ENCODE measurements at regions not wholly inside any gene's neighbourhood (a gene's known extent, or its start where the extent isn't known, plus 50 kb on each side); places are given as distances from the start of the nearest gene placed in this dataset.

GRCh38 chr6:83792846-83793245, 60.3 kb upstream of the RIPPLY2 start:
- Mint-ChIP-seq H3K9me3 (peaks cover 0 to 9% (median 5%) of the 10 kb centered on the region in 3 donors), H3K27ac (no peak overlapping the region), H3K4me3 (no peak overlapping the region), H3K27me3 (peaks cover 0 to 4% of the 10 kb centered on the region in 2 donors), H3K36me3 (no peaks in the 10 kb centered on the region), H3K4me1 (no peaks in the 10 kb centered on the region)
- H3K4me1 ChIP-seq (ENCODE audit: control insufficient read depth in 1 of 2, extremely low read depth in 1 of 2, insufficient read depth in 2 of 2, low read length in 2 of 2) = no peaks in the 10 kb centered on the region
- POLR2A ChIA-PET = no interaction called here
- no peak for DNase-seq
- CTCF ChIA-PET = no interaction called here
- no peaks in the 10 kb centered on the region for H3K27me3 ChIP-seq (replicated peaks in 1 of 2; ENCODE audit: control insufficient read depth in 2 of 2, extremely low read depth in 1 of 2, insufficient read depth in 2 of 2, low read length in 1 of 2)
- H3K9me3 ChIP-seq = no peaks in the 10 kb centered on the region
- H3K4me3 ChIP-seq (ENCODE audit: control insufficient read depth in 1 of 2, extremely low read depth in 1 of 2, low read length in 1 of 2) = no peak overlapping the region
- no CpG with 5 or more reads among the region's 2 CpGs for WGBS (ENCODE audit: insufficient coverage)
- ATAC-seq (replicated peaks in 1 of 4) = no peak
- H3K36me3 ChIP-seq (ENCODE audit: control insufficient read depth in 2 of 2, extremely low read depth in 1 of 2, insufficient read depth in 1 of 2, low read length in 1 of 2) = no peaks in the 10 kb centered on the region
- no peak overlapping the region for H3K27ac ChIP-seq (ENCODE audit: low read length)

DNA sequence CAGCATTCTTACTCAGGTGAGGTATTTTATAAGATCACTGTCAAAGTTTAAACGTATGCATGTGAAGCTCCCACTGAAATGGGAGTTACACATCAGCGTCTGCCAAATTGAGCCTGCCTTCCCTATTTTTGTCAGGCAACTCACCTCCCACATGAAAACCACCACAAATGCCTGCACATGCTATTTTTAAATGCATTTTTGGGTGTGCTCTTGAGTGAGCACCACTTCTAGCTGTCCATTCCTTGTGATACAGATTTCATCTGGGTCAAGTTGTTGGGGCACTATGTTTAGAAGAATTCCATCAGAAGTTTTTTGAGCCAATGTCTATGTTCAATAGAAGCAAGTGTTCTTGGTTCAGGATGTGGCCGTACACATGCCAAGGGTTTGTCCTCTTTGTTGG, 71.7 kb upstream of the RIPPLY2 start:
- 75% methylated on average over 2 of the region's 3 CpGs for WGBS (ENCODE audit: insufficient coverage)
- no peak overlapping the region for H3K4me3 ChIP-seq (ENCODE audit: control insufficient read depth in 1 of 2, extremely low read depth in 1 of 2, low read length in 1 of 2)
- Mint-ChIP-seq H3K36me3 (no peaks in the 10 kb centered on the region), H3K4me3 (no peak overlapping the region), H3K9me3 (peaks cover 0 to 6% (median 3%) of the 10 kb centered on the region in 3 donors), H3K4me1 (no peaks in the 10 kb centered on the region), H3K27ac (no peak overlapping the region), H3K27me3 (peaks cover 0 to 4% of the 10 kb centered on the region in 2 donors)
- ChIA-PET CTCF (no interaction called here), POLR2A (no interaction called here)
- H3K36me3 ChIP-seq (ENCODE audit: control insufficient read depth in 2 of 2, extremely low read depth in 1 of 2, insufficient read depth in 1 of 2, low read length in 1 of 2) = no peaks in the 10 kb centered on the region
- DNase-seq = no peak
- no peaks in the 10 kb centered on the region for H3K9me3 ChIP-seq
- no peaks in the 10 kb centered on the region for H3K4me1 ChIP-seq (ENCODE audit: control insufficient read depth in 1 of 2, extremely low read depth in 1 of 2, insufficient read depth in 2 of 2, low read length in 2 of 2)
- no peak overlapping the region for H3K27ac ChIP-seq (ENCODE audit: low read length)
- ATAC-seq (replicated peaks in 1 of 4) = no peak
- H3K27me3 ChIP-seq (replicated peaks in 1 of 2; ENCODE audit: control insufficient read depth in 2 of 2, extremely low read depth in 1 of 2, insufficient read depth in 2 of 2, low read length in 1 of 2) = no peaks in the 10 kb centered on the region

DNA sequence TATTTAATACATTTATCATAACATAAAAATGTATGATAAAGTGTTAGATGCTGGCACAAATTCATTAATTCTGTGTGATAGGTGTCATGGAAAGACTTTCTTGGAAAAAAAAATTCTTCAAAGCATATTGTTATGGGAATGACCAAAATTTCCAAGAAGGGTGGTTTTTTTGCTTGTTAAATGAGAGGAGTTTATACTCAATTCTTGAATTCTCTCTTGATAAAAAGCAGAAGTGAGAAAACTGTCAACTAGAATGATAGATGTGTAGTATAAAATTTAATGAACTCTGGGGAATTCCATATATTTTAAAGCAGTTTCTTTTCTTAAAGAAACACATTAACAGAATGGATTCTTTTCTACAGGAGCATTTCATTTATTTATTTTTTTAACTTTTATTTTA, 62.0 kb upstream of the SNAP91 start:
- no peak overlapping the region for H3K27ac ChIP-seq (ENCODE audit: low read length)
- Mint-ChIP-seq H3K9me3 (peaks cover 13 to 21% (median 18%) of the 10 kb centered on the region in 3 donors), H3K27me3 (no peaks in the 10 kb centered on the region), H3K27ac (no peak overlapping the region), H3K36me3 (no peaks in the 10 kb centered on the region), H3K4me1 (no peaks in the 10 kb centered on the region), H3K4me3 (no peak overlapping the region)
- no peaks in the 10 kb centered on the region for H3K36me3 ChIP-seq (ENCODE audit: control insufficient read depth in 2 of 2, extremely low read depth in 1 of 2, insufficient read depth in 1 of 2, low read length in 1 of 2)
- ATAC-seq (replicated peaks in 1 of 4) = no peak
- peaks cover 6% of the 10 kb centered on the region for H3K9me3 ChIP-seq
- POLR2A ChIA-PET = no interaction called here
- no peaks in the 10 kb centered on the region for H3K27me3 ChIP-seq (replicated peaks in 1 of 2; ENCODE audit: control insufficient read depth in 2 of 2, extremely low read depth in 1 of 2, insufficient read depth in 2 of 2, low read length in 1 of 2)
- no peak for DNase-seq
- CTCF ChIA-PET = no interaction called here
- no peak overlapping the region for H3K4me3 ChIP-seq (ENCODE audit: control insufficient read depth in 1 of 2, extremely low read depth in 1 of 2, low read length in 1 of 2)
- no peaks in the 10 kb centered on the region for H3K4me1 ChIP-seq (ENCODE audit: control insufficient read depth in 1 of 2, extremely low read depth in 1 of 2, insufficient read depth in 2 of 2, low read length in 2 of 2)

DNA sequence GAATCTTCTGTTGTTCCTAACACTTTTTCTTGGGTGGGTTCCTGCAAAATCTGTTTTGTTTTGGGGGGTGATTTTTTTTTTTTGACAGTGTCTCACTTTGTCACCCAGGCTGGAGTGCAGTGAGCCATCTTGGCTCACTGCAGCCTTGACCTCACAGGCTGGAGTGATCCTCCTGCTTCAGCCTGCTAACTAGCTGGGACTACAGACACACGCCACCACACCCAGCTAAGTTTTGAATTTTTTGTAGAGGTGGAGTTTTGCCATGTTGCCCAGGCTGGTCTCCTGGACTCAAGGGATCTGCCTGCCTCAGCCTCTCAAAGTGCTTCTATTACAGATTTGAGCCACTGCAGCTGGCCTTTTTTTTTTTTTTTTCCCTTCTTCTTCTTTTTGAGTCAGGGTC, 60.5 kb upstream of the SNAP91 start:
- CTCF ChIA-PET = no interaction called here
- Histone ChIP-seq H3K36me3 (ENCODE audit: control insufficient read depth in 2 of 2, extremely low read depth in 1 of 2, insufficient read depth in 1 of 2, low read length in 1 of 2) (no peaks in the 10 kb centered on the region), H3K9me3 (peaks cover 4% of the 10 kb centered on the region), H3K27me3 (replicated peaks in 1 of 2; ENCODE audit: control insufficient read depth in 2 of 2, extremely low read depth in 1 of 2, insufficient read depth in 2 of 2, low read length in 1 of 2) (no peaks in the 10 kb centered on the region), H3K4me1 (ENCODE audit: control insufficient read depth in 1 of 2, extremely low read depth in 1 of 2, insufficient read depth in 2 of 2, low read length in 2 of 2) (no peaks in the 10 kb centered on the region), H3K4me3 (ENCODE audit: control insufficient read depth in 1 of 2, extremely low read depth in 1 of 2, low read length in 1 of 2) (no peak overlapping the region), H3K27ac (ENCODE audit: low read length) (no peak overlapping the region)
- H3K27me3 Mint-ChIP-seq = no peaks in the 10 kb centered on the region
- H3K9me3 Mint-ChIP-seq = peaks cover 9 to 14% (median 13%) of the 10 kb centered on the region in 3 donors
- no peak overlapping the region for H3K4me3 Mint-ChIP-seq
- ATAC-seq (replicated peaks in 1 of 4) (no peak), DNase-seq (no peak)
- WGBS (ENCODE audit: insufficient coverage) = no CpG with 5 or more reads among the region's 1 CpG
- no peaks in the 10 kb centered on the region for H3K36me3 Mint-ChIP-seq
- no peak overlapping the region for H3K27ac Mint-ChIP-seq
- POLR2A ChIA-PET = interaction anchor here (0.6 to 0.7 kb wide), 3 partner anchors 28 to 1144 kb away, joined by 3 to 9 read pairs (median 3); no protein-coding TSS in a partner anchor
- H3K4me1 Mint-ChIP-seq = no peaks in the 10 kb centered on the region

GRCh38 chr6:83767033-83767432, 58.1 kb upstream of the SNAP91 start:
- POLR2A ChIA-PET = no interaction called here
- ATAC-seq (replicated peaks in 1 of 4) = no peak

More at GRCh38 chr6:83767033-83767432, 58.1 kb upstream of the SNAP91 start:
- no peak overlapping the region for H3K27ac Mint-ChIP-seq
- WGBS (ENCODE audit: insufficient coverage) = 61% methylated on average over 2 of the region's 4 CpGs
- H3K36me3 Mint-ChIP-seq = no peaks in the 10 kb centered on the region
- Histone ChIP-seq H3K36me3 (ENCODE audit: control insufficient read depth in 2 of 2, extremely low read depth in 1 of 2, insufficient read depth in 1 of 2, low read length in 1 of 2) (no peaks in the 10 kb centered on the region), H3K27ac (ENCODE audit: low read length) (no peak overlapping the region), H3K27me3 (replicated peaks in 1 of 2; ENCODE audit: control insufficient read depth in 2 of 2, extremely low read depth in 1 of 2, insufficient read depth in 2 of 2, low read length in 1 of 2) (no peaks in the 10 kb centered on the region), H3K9me3 (no peaks in the 10 kb centered on the region), H3K4me3 (ENCODE audit: control insufficient read depth in 1 of 2, extremely low read depth in 1 of 2, low read length in 1 of 2) (no peak overlapping the region), H3K4me1 (ENCODE audit: control insufficient read depth in 1 of 2, extremely low read depth in 1 of 2, insufficient read depth in 2 of 2, low read length in 2 of 2) (no peaks in the 10 kb centered on the region)
- CTCF ChIA-PET = no interaction called here
- peaks cover 0 to 14% (median 0%) of the 10 kb centered on the region in 3 donors for H3K9me3 Mint-ChIP-seq
- H3K4me1 Mint-ChIP-seq = no peaks in the 10 kb centered on the region
- DNase-seq = no peak
- H3K27me3 Mint-ChIP-seq = no peaks in the 10 kb centered on the region
- H3K4me3 Mint-ChIP-seq = no peak overlapping the region

Measured in T-cell (primary cell).